Kasumi-1 (cell line): ENCODE measurements at regions not wholly inside any gene's neighbourhood (a gene's known extent, or its start where the extent isn't known, plus 50 kb on each side); places are given as distances from the start of the nearest gene placed in this dataset.

ENCODE experiments used
- DNase-seq, 2 experiments: peaks; one replicate each; lab custom pipeline; 2025; lab: John Stamatoyannopoulos, UW

DNA sequence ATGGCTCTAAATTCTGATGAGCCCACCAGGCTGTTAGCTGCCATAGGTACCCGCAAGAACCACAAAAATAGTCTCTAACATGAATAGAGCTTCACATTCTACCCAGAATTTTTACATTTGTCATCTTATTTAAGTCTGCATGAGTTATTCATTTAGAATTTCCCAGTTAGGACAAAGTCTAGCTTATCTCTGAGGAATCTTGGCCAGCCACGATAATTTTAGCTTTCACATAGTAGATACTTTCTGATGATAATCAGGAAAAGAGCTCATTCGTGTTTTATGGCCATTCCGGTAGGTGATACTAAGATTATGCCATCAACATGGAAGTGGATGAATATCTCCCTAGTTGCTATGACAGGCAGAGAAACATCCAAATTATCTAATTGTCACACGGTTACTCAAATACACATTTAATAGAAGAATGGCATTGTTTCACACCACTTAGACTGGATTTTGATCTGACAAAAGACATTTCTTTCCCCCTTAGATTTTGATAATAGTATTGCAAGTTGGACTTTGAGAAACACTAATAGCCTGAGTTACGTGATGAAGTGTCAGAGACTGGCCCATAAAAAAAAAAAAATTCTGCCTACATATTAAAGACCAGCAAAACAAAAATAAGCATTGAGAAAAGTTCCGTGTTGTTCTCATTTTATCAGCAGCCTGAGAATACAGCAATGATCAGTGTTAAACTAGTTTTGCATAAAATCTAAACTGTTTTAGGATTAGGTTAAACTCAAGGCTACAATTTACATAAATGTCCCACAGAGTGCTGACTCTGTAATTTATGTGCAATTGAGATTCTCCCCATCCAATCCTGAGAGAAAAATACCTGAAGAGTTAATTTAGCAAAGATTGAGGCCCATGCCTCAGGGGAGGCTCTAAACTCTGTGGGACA is 397.5 kb upstream of the ARID1B start:
- no peak for DNase-seq

DNA sequence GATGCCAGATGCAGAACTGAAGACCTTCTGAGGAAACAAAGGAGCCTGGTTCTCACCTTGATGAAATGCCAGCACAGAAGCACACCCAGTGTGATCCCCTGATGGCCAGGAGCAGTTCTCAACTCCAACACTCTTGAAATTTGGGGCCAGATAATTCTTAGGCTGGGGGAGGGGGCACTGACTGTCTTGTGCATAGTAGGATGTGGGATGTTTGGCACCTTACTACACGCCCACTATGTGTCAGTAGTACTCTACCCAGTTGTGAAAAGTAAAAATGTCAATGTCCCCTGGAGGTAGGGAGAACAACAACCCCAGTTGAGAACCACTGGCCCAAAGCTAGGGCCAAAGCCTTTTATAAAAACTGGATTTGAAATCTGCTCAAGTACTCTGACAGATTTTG is 398.3 kb upstream of the ARID1B start:
- DNase-seq = no peak

DNA sequence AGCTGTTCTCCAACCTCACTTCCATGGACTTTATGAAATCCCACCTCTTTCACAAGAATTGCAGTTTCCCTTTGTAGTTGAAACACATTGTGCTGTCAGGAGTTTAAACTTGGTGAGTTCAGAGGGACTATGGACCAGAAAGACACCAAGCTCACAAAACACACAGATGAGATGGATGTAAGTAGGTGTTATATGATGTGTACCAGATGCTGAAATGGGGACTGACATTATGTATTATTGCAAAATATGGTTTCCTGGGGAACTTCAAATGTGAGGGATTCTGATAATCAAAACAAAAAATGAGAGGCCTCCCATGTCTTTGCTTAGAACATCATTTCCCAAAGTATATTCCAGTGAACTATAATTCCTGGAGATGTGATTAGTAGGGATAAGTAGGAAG is 401.1 kb upstream of the ARID1B start:
- no peak for DNase-seq

DNA sequence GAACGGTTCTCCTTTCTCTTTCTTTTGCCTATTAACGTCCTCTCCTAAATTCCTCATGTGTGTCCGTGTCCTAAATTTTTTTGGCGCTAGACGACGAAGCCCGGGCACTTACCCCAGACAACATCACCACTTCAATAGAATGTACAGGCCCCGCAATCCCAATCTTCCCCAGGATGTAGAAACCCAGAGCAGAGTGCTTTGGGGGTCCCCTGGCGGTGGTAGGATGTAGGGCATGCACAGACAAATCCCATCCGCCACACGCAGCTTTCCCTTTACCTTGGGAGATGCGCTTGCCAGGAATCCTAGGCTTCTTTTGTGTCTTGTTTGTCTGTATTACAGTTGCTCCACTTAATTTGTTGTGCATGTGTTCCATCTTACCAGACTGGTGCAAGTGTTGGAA is 417.3 kb upstream of the ARID1B start:
- no peak for DNase-seq

DNA sequence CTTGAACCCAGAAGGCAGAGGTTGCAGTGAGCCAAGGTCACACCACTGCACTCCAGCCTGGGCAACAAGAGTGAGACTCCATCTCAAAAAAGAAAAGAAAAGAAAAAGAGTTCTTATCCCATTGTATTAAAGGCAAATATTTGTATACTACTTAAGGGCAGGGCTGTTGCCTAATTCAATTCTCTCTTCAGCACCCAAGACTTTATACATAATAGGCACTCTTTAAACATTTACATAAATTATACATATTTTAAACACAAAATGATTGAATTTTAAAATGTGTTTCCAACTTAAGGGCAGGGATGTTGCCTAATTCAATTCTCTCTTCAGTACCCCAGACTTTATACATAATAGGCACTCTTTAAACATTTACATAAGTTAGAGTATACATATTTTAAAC is 424.3 kb upstream of the ARID1B start:
- DNase-seq = no peak

DNA sequence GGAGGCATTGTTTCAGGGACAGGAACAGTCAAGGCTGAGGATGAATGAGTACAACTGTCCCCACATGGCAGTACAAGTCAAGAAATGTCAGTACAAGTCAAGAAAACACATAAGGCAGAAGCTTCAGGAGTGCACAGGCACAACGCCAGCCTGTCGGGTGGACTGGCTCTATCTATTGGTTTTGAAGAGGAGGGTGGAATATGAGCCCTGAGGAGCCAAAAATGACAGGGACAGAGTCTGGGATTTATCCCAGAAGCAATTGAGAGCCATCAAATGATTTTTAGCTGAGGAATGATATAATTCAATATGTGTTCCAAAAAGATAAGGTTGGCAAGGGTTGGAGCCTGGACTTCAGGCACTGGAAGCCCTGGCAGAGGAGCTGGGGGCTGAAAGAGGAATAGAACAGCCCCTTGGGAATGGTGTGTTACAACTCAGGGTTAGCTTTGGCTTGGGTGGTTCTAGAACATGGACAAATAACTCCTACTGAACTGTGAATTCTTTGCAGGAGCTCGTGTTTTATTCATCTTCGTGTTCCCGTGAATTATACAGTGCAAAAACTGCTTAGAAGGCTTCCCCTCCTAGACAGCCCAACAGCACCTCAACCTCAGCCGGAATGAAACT is 425.7 kb upstream of the ARID1B start:
- DNase-seq = no peak

DNA sequence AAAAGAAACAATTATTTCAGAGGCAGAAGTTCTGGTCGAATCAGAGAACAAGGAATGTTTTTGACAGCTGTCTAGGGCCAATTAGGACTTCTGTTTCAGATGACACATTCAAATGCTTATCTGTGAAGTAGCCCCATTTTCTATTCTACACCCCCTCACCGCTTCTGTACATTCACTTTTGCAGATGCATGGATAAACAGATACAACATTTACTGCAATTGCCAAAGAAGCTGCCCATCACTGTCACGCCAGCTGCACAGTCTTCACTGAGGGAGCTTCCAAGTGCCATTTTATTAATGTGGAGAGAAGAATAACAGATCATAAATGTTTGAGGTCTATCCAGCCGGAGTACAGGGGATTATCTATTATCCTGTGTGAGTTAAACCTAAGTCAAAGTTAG is 426.8 kb upstream of the ARID1B start:
- DNase-seq = no peak

DNA sequence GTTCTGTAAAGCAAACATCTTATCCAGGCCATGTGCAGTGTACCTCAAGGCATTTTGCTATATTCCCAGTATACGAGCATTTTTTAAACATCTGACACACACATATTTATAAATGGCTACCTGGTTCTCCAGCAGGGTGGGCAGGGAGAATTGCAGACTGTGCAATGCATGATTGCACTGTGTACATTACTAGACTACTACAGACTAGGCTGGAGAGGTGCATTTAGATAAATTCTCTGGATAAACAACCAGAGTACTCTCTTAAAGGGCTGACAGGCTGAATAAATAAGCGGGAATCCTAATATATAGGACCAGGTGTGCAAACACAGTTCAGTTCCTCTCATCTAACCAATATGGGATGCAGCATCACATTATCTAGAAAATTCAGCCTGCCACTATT is 428.3 kb upstream of the ARID1B start:
- DNase-seq = no peak

DNA sequence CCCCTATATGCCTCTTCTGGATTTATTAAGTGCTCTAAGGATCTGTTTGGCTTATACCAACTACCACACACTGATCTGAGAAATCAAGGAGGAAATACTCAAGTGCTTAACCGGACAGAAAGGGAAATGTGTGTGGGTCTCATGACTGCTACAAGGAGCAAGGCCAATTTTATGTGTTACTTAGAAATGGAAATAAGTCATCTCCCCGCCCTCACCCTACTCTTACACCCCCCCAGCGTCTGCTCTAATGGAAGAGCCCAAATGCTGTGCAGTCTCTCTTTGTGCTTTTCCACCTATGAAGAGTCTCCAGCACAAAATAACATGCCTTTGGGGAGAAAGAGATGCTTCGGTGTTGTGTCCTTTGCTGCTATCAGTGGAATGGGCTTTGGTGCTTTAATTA is 428.8 kb upstream of the ARID1B start:
- peak; percentile 16 to 38 for DNase-seq

DNA sequence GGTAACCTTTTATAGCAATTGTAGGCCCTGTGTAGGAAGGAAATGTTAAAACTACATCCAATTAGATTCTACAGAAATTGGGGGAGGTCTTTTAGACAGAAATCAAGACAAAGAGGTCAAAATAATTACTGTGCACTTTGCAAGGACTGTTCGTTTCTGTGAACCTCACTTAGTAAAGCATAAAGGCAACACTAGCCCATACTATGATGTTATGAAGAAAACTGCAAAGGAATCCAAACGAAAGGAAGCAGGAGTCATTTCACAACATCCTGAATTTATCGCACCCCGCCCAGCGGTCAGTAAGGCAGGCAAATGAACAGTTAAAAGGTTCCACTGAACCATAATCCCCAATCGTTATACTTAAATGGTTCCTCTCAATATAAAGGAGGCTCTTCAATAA is 429.5 kb upstream of the ARID1B start:
- peak; percentile 18 to 32 for DNase-seq

DNA sequence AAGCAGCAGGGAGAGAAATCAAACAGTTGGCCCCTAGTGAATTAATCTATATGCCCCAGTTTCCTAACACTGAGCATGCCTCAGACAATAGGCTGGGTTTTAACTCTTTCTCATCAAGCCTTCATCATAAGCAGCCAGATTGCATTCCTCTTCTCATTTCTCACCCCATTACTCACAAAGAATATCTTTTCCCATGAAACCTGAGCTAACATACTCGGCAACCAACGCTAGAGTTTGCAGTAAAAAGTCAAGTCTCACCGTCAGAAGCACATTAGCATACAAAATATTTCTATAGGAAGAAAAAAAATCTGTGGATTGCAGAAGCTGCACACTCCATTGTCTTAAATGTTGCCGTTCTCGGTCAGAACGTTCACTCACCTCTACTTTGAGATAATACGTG is 429.9 kb upstream of the ARID1B start:
- DNase-seq = no peak

DNA sequence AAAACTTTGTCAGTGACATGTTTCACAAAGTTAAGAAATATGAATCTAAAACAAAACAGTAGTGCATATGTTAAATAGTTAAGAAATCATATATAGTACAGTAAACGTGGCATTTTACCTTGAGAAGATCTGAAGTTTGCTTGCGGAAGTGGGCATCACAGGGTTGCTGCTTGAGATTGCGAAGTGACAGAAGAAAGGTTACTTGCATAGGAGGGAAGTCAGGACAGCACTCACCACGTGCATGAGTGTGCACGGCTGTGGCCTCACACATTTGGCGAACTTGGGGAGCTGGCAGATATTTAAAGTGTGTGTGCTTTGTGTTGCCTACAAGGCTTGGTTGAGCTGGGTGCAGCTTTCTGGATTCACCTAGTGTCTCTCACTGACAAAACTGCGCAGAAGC is 431.5 kb upstream of the ARID1B start:
- no peak for DNase-seq

DNA sequence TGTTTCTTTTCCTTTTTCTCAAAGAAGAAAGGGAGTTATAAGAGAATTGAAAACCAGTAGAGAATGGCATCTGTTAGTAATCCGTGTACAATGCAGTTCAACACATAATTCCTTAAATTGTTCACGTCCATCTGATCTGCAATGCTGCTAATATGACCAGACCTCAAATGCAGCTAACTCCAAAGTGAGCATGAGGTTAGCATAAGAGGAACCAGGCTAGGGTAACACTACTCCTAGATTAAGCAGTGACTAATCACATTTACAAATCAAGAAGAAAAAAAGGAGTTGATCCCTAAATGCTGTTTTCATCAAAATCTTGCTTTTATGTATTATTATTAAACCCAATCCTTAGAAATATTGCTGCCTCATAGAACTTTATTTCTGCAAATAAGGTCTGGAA is 432.7 kb upstream of the ARID1B start:
- DNase-seq = peak; percentile 5 to 11

DNA sequence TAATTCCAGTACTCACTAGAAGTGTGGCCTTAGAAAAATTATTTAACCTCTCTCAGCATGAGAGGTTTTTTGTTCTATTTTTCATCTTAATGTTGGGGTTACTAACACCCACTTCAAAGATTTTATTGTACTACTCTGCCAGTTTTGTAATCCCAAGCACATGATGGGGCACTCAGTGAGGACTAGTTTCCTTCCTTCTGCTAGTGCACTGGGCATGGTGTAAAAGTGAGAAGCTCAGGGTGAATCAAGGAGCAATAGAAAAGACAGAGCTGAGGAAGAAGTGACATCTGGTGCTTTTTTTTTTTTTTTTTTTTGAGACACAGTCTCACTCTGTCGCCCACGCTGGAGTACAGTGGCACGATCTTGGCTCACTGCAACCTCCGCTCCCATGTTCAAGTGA is 439.4 kb upstream of the ARID1B start:
- DNase-seq = no peak

DNA sequence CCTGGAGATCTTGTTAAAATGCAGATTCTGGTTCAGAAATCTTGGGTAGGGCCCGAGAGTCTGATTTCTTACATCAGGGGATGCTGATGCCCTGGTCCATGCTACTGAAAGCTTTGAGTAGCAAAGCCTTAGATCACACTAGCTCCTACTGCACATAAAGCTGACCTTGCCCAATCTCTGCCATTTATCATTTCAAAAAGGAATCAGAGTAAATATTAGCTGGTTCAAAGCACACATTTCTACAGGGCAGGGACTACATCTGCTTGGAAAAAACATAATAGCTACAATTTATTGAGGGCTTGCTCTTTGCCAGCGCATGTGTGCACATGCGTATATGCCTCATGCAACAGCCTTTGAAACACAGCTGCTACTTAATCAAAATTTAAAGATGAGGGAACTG is 440.4 kb upstream of the ARID1B start:
- DNase-seq = no peak

DNA sequence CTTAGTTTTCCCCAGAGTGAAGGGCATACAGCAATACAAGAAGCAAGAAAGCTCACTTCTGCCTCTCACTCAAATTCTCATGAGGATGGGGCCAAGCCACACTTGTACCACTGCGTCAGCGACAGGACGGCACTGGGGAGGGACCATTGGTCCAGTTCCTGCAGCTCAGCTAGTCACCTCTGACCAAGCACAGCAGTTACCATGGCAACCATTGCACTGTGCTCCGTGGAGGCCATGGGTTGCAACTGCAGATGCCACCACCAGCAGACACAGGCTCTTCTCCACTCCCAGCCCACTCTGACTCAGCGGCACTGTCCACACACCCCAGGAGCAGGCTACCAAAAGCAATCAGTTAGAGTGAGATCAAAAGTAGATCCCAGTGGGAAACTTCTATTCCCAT is 441.1 kb upstream of the ARID1B start:
- no peak for DNase-seq

DNA sequence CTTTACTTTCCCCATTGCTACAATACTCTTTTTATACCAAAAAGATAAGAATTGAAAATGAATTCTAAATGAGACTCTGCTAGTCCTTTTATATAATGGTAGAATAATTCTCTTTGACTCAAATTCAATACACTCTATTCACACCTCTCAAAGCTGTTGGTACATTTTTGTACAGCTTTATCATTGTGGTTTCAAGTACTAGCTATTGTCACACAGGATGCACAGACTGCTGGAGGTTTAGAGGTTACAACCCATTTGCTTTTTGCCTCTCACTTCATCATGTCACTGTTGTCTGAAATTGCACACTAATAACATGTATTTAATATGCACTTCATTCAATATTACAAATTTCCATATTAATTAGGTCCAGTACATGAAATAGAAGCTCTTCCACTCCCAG is 442.2 kb upstream of the ARID1B start:
- DNase-seq = no peak

DNA sequence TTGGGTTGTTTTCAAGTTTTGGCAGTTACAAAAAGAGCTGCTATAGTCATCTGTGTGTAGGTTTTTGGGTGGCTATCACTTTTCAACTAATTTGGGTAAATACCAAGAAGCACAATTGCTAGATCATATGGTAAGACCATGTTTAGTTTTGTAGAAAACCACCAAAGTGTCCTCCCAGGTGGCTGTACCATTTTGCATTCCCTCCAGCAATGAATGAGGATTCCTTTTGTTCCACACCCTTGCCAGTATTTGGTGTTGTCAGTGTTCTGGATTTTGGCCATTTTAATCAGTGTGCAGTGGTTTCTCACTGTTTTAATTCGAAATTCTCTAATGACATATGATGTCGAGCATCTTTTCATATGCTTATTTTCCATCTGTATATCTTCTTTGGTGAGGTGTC is 457.5 kb upstream of the ARID1B start:
- DNase-seq = no peak

DNA sequence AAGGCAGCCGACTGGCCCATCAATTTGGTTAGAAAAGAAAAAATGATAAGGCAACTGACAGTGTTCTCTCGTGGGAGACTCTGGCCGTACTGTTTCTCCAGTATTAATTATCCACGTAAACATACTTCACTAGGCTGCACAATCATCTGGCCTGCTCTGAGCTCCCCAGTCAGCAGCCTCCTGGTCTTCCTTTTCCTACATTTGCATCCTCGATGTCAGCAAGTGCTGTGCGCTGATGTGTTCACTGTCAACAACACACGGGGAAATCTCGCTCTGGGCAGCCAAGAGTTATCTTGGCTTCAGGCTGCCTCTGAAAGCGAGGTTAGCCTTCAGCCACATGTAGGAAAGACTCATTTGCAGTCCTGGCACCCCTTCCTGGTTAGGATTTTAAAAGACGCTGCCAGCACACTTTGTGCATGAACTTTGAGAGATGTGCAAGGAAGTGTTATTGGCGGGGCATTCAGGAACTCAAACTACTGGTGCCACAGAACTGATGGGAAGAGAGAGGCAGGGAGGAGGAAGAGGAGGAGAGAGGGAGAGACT is 460.5 kb upstream of the ARID1B start:
- DNase-seq = no peak

DNA sequence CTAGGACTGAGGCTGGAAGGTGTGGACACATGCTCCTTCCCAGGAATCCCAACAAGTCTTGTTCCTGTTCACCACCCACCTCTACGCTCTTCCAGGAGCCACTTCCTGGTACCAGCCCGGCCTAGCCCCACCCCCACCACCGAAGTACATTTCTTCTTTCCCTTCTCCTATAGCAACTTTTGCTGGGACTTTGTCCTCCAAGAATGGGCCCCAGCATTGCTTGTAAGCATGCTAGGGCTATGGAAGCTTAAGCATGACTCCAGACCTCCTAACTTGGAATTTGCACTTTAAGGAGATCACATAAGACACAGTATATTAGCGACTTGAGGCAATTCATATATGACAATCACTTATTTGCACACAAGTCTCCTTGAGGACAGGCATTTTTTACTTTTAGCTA is 462.0 kb upstream of the ARID1B start:
- no peak for DNase-seq

DNA sequence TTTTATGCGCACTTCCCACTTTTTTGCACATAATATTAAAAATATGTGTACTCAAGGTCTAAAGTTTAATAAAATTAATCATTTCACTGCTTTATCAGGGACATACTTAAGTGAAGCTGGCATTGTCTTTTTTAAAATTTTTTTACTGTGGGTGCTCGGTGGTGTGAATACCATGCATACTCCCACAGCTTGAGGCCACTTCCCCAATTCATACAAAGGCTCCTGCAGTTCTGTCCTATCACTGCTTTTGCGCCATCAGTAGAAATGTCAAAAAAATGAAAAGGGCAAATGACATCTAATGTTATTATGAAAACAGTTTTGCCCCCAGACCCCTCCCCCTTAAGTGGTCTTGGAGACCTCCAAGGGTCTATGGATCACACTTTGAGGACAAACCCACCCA is 464.1 kb upstream of the ARID1B start:
- DNase-seq = peak; percentile 52 to 54

DNA sequence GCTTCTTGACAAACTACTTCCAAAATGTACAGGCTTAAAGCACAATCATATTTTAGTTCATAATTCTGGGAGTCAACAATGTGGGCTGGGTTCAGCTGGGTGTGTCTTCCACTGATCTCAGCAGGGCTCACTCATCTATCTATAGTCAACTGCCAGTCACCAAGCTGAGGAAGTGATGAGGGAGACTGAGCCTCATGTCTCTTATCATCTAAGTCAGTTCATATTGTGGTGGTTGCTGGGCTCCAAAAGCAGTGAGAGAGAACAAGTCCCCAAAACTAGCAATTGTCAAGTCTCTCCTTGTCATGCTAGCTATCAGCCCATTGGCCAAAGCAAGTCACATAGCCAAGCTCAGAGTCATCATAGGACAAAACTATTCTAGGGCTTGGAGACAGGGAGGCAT is 465.9 kb upstream of the ARID1B start:
- no peak for DNase-seq

DNA sequence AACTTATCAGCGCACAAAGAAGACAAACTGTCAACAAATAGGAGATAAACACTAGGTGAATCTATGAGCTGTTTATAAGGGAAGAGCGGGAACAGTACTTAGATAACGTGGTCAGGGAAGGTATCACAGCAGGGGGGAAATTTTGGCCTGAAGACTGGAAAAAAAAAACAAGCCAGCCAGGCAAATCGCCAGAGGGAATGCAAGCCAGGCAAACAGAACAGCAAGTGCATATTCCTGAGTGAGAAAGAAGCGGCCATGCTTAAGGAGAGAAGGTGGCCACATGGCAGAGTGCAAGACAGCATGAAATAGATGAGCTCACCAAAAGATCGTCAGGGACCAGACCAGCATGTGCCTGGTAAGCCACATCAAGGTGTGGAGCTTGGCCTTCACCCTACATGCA is 466.5 kb upstream of the ARID1B start:
- no peak for DNase-seq

DNA sequence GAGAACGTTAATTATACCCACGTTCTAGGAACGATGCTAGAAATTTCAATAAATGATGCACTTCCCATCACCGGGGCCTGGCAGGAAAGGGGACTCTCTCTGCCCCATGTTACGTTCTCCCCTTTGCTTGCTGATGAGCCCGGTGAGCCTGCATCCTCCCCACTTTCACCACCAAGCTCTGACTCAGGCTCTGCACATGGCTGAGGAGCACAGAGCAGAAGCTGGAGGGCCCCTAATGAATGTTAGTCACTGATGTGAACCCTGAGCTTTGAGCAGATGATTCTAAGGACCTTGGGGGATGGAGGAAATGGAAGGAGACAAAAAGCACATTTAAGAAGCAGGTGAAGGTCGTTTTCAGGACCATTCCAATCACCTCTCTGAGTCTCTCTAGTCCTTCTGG is 468.2 kb upstream of the ARID1B start:
- no peak for DNase-seq
